Pancreas (tissue), 10 donors: ENCODE measurements at regions not wholly inside any gene's neighbourhood (a gene's known extent, or its start where the extent isn't known, plus 50 kb on each side); places are given as distances from the start of the nearest gene placed in this dataset.
"Not testable (repeated sequence)": the region's sequence is repeated elsewhere in the genome, so short reads cannot be mapped to it uniquely, and the experiment has no call there.

Experiments used
- ATAC-seq, 4 donors: fragments of 200-7000 bp; cut with Tn5 transposase; one replicate each; pipeline versions ENCODE4 v1.8.0 to v1.9.1; 2020; ENCODE audit warnings: mild to moderate bottlenecking in 4 of 4, moderate library complexity in 4 of 4
- DNase-seq, 6 donors: peaks; one replicate each; pipeline ENCODE4 v3.0.0-alpha.2; 2020
- FAIRE-seq: peaks from 2 replicates; lab custom pipeline; 2012; peaks lifted over from hg19 to GRCh38; lab: Jason Lieb, UNC
- H3K27ac ChIP-seq, 4 donors: fragments of 200-600 bp; sonication (generic); 1 replicate in 3 of 4; 2 replicates in 1 of 4; pipeline versions ENCODE4 v1.5.0 to v1.8.0; 2020
- H3K27me3 ChIP-seq, 4 donors: fragments of 200-600 bp; one replicate each; pipeline ENCODE4 v1.8.0; 2021
- H3K36me3 ChIP-seq, 3 donors: fragments of 200-600 bp; sonication (generic) in 1 of 3; one replicate each; pipeline versions ENCODE4 v1.5.0 to v1.8.0; 2020 to 2021
- H3K4me1 ChIP-seq, 3 donors: fragments of 200-600 bp; one replicate each; pipeline ENCODE4 v1.8.0; 2021
- H3K4me3 ChIP-seq, 4 donors: fragments of 200-600 bp; sonication (generic) in 2 of 4; one replicate each; pipeline versions ENCODE4 v1.5.0 to v1.8.0; 2020 to 2021
- H3K9me3 ChIP-seq, 4 donors: fragments of 200-600 bp; one replicate each; pipeline ENCODE4 v1.8.0; 2021
- CTCF ChIP-seq, 4 donors: fragments of 200-600 bp; sonication (generic) in 3 of 4; IDR thresholded peaks; one replicate each; pipeline versions ENCODE4 v1.5.0 to v1.8.0; 2021; ENCODE audit warnings: antibody characterized with exemption in 4 of 4
- WGBS, 2 donors: extraction: QIAGEN DNeasy Blood & Tissue Kit; methylation state at CpG; one replicate each; pipeline ENCODE4 v1.1.7; 2013; 5-methylcytosine and 5-hydroxymethylcytosine counted together
- intact Hi-C, 3 donors: fragments of 100-400 bp; cut with DNase I; formaldehyde crosslinking; loops; one replicate each; pipeline versions ENCODE4 v1.11.1 to v1.14.2; 2022
- donor health status: healthy with polysubstance abuse.
- donor health status: DM: no; HTN: no; CAD: no; lungs with moderate emphysema.
- donor health status: DM: no; HTN: no; CAD: no.
- donor health status: control.
- donor health status: control.
- donor health status: Bipolar disorder and iron deficiency.
- donor health status: DM: yes; HTN: yes; CAD: no.
- donor health status: DM: no; HTN: no; CAD: no.
- donor health status: DM: no; HTN: no; CAD: no.
- donor health status: DM: yes; HTN: yes; CAD: no.

- no peak overlapping the region for H3K27ac ChIP-seq
- intact Hi-C loops = no loop called here
- no peak overlapping the region for H3K4me3 ChIP-seq
- 63 to 68% methylated on average over 4 of the region's 4 CpGs for WGBS, 2 donors
- DNase-seq = no peak
- no peak for ATAC-seq
- no peaks in the 10 kb centered on the region for H3K4me1 ChIP-seq
- TF ChIP-seq CTCF (IDR thresholded peaks at IDR 0.05) = no peak
- H3K27me3 ChIP-seq = no peaks in the 10 kb centered on the region
- no peak for FAIRE-seq
- no peaks in the 10 kb centered on the region for H3K36me3 ChIP-seq
- H3K9me3 ChIP-seq = no peaks in the 10 kb centered on the region
Measured at GRCh38 chr20:40276301-40276700, 412.7 kb downstream of the MAFB start.

DNA sequence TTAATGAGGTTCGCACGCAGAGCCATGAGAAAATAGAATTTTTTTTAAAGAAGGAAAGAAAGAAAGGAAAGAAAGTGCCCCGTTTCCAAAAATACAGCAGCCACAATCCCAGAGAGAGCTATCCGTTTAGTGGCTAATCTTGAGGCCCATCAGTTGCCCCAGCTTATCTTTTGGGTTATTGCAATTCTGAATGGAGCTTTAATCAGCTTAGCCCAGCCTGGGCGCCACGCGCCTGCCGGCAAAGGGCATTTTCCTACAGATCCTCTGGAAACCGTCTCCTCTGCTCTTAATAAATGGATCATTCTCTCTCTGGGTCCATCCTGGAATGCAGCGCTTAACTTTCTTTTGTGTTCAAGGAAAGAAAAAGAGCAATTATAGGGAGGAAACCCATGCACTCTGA lies 413.3 kb downstream of the MAFB start:
- no peaks in the 10 kb centered on the region for H3K36me3 ChIP-seq
- no peak for ATAC-seq
- 68 to 70% methylated on average over 10 of the region's 10 CpGs for WGBS, 2 donors
- H3K27ac ChIP-seq = no peak overlapping the region
- intact Hi-C loops = no loop called here
- DNase-seq = no peak
- FAIRE-seq = no peak
- TF ChIP-seq CTCF (IDR thresholded peaks at IDR 0.05) = no peak
- H3K9me3 ChIP-seq = no peaks in the 10 kb centered on the region
- no peaks in the 10 kb centered on the region for H3K27me3 ChIP-seq
- H3K4me1 ChIP-seq = no peaks in the 10 kb centered on the region
- H3K4me3 ChIP-seq = no peak overlapping the region

GRCh38 chr20:40274912-40275533 lies 414.0 kb downstream of the MAFB start:
- Histone ChIP-seq H3K9me3 (no peaks in the 10 kb centered on the region), H3K4me1 (no peaks in the 10 kb centered on the region), H3K4me3 (no peak overlapping the region), H3K27me3 (no peaks in the 10 kb centered on the region), H3K27ac (no peak overlapping the region), H3K36me3 (no peaks in the 10 kb centered on the region)
- intact Hi-C loops = no loop called here
- 63 to 68% methylated on average over 3 of the region's 3 CpGs for WGBS, 2 donors
- no peak for DNase-seq
- no peak for TF ChIP-seq CTCF (IDR thresholded peaks at IDR 0.05)
- no peak for FAIRE-seq
- no peak for ATAC-seq

- not testable (repeated sequence) for H3K27me3 ChIP-seq, FAIRE-seq, DNase-seq, H3K9me3 ChIP-seq, H3K4me1 ChIP-seq, ATAC-seq, H3K4me3 ChIP-seq, H3K36me3 ChIP-seq, H3K27ac ChIP-seq
- intact Hi-C loops = loop anchor here in 1 of 3 donors (10.0 kb wide), 1 partner anchor 426 kb away; no protein-coding TSS in a partner anchor
- WGBS, 2 donors = 57 to 59% methylated on average over 10 to 11 of the region's 11 CpGs
Measured at GRCh38 chr20:40269274-40269673, 419.8 kb downstream of the MAFB start.

- no peak for TF ChIP-seq CTCF (IDR thresholded peaks at IDR 0.05)
- Histone ChIP-seq H3K9me3 (no peaks in the 10 kb centered on the region), H3K4me1 (no peaks in the 10 kb centered on the region), H3K36me3 (no peaks in the 10 kb centered on the region), H3K4me3 (no peak overlapping the region), H3K27me3 (no peaks in the 10 kb centered on the region), H3K27ac (no peak overlapping the region)
- 45 to 53% methylated on average over 3 of the region's 3 CpGs for WGBS, 2 donors
- intact Hi-C loops = loop anchor here in 1 of 3 donors (10.0 kb wide), 1 partner anchor 426 kb away; no protein-coding TSS in a partner anchor
- DNase-seq (no peak), ATAC-seq (no peak), FAIRE-seq (no peak)
Measured at GRCh38 chr20:40268321-40269075, 420.5 kb downstream of the MAFB start.
